Neural progenitor cell (in vitro differentiated cells): ENCODE measurements at regions not wholly inside any gene's neighbourhood (a gene's known extent, or its start where the extent isn't known, plus 50 kb on each side); places are given as distances from the start of the nearest gene placed in this dataset.

ENCODE experiments used
- DNase-seq: peaks from one replicate; pipeline ENCODE4 v3.0.0-alpha.2; 2016; ENCODE audit warnings: low spot score
- H2AFZ ChIP-seq: fragments of 200-600 bp; sonication (generic); replicated peaks from 2 replicates; pipeline ENCODE4 v1.6.1; 2016; ENCODE audit warnings: antibody characterized with exemption
- H3F3A ChIP-seq: fragments of 200-600 bp; sonication (generic); 2 replicates; pipeline ENCODE4 v1.6.1; 2016; ENCODE audit warnings: antibody characterized with exemption, low read depth
- H3K27ac ChIP-seq: fragments of 200-600 bp; sonication (generic); 2 replicates; pipeline ENCODE4 v1.5.1; 2016; ENCODE audit warnings: mild to moderate bottlenecking
- H3K27me3 ChIP-seq: fragments of 200-600 bp; sonication (generic); 2 replicates; pipeline ENCODE4 v1.6.1; 2016; ENCODE audit warnings: mild to moderate bottlenecking, moderate library complexity
- H3K36me3 ChIP-seq: fragments of 200-600 bp; sonication (generic); 2 replicates; pipeline ENCODE4 v1.5.1; 2016
- H3K4me1 ChIP-seq: fragments of 200-600 bp; sonication (generic); 2 replicates; pipeline ENCODE4 v1.6.1; 2016; ENCODE audit warnings: mixed run types
- H3K4me2 ChIP-seq: fragments of 200-600 bp; sonication (generic); 2 replicates; pipeline ENCODE4 v1.6.1; 2016
- H3K4me3 ChIP-seq: fragments of 200-600 bp; sonication (generic); 2 replicates; pipeline ENCODE4 v1.5.1; 2016
- H3K79me2 ChIP-seq: fragments of 200-600 bp; sonication (generic); 2 replicates; pipeline ENCODE4 v1.6.1; 2016; ENCODE audit warnings: low read depth
- H3K9ac ChIP-seq: fragments of 200-600 bp; sonication (generic); 2 replicates; pipeline ENCODE4 v1.6.1; 2016
- H3K9me3 ChIP-seq: fragments of 200-600 bp; sonication (generic); 2 replicates; pipeline ENCODE4 v1.5.1; 2016; ENCODE audit warnings: low read depth
- H4K20me1 ChIP-seq: fragments of 200-600 bp; sonication (generic); 2 replicates; pipeline ENCODE4 v1.6.1; 2016; ENCODE audit warnings: low read depth
- H3K27ac Mint-ChIP-seq: 3 replicates; pipeline ENCODE4 v1.8.0; 2021; ENCODE audit warnings: mixed read lengths
- H3K27me3 Mint-ChIP-seq: 2 replicates; pipeline ENCODE4 v1.8.0; 2022; ENCODE audit warnings: low read depth, mild to moderate bottlenecking, inconsistent platforms, moderate library complexity, mixed read lengths; ENCODE audit not compliant: insufficient read depth
- H3K36me3 Mint-ChIP-seq: 3 replicates; pipeline ENCODE4 v1.8.0; 2021; ENCODE audit warnings: mixed read lengths
- H3K4me1 Mint-ChIP-seq: 3 replicates; pipeline ENCODE4 v1.8.0; 2021; ENCODE audit warnings: mixed read lengths
- H3K4me3 Mint-ChIP-seq: 3 replicates; pipeline ENCODE4 v1.8.0; 2021; ENCODE audit warnings: mild to moderate bottlenecking, moderate library complexity, mixed read lengths
- H3K9me3 Mint-ChIP-seq: 3 replicates; pipeline ENCODE4 v1.8.0; 2020; ENCODE audit warnings: mixed read lengths
- CTCF ChIP-seq: fragments of 200-600 bp; sonication (generic); IDR thresholded peaks from 2 replicates; pipeline ENCODE4 v1.5.1; 2017; ENCODE audit warnings: antibody characterized with exemption, mild to moderate bottlenecking
- EZH2 ChIP-seq: fragments of 200-600 bp; sonication (generic); IDR thresholded peaks from 2 replicates; pipeline ENCODE4 v1.6.1; 2017; ENCODE audit warnings: antibody characterized with exemption, mild to moderate bottlenecking, moderate library complexity
- EZH2phosphoT487 ChIP-seq: fragments of 200-600 bp; sonication (generic); IDR thresholded peaks from 2 replicates; pipeline ENCODE4 v1.6.1; 2017; ENCODE audit warnings: antibody characterized with exemption

- no peaks in the 10 kb centered on the region for H3K36me3 ChIP-seq
- H3K9ac ChIP-seq, result no peak overlapping the region
- H3K79me2 ChIP-seq, result no peaks in the 10 kb centered on the region
- no peaks in the 10 kb centered on the region for H4K20me1 ChIP-seq
- H3K4me3 ChIP-seq, result no peak overlapping the region
- Mint-ChIP-seq H3K27ac (no peak overlapping the region), H3K4me1 (peaks cover 38% of the 10 kb centered on the region), H3K36me3 (peaks cover 2% of the 10 kb centered on the region), H3K27me3 (no peaks in the 10 kb centered on the region), H3K4me3 (no peak overlapping the region), H3K9me3 (no peaks in the 10 kb centered on the region)
- H3K4me1 ChIP-seq, result peaks cover 51% of the 10 kb centered on the region
- no peaks in the 10 kb centered on the region for H3K27me3 ChIP-seq
- H3K9me3 ChIP-seq, result no peaks in the 10 kb centered on the region
- H3K27ac ChIP-seq, result peak overlapping the region; percentile 99
- DNase-seq, result no peak
- H3K4me2 ChIP-seq, result peak overlapping the region; percentile 56
- H2AFZ ChIP-seq, result no peak overlapping the region
- H3F3A ChIP-seq, result peaks cover 28% of the 10 kb centered on the region
- TF ChIP-seq CTCF, result no peak
- no peak for TF ChIP-seq EZH2
- no peak for TF ChIP-seq EZH2phosphoT487
Observed at GRCh38 chr14:84253326-84253725, 1276.6 kb upstream of the FLRT2 start.

- TF ChIP-seq EZH2phosphoT487, result no peak
- TF ChIP-seq CTCF, result no peak
- no peak for TF ChIP-seq EZH2
- Mint-ChIP-seq H3K27ac (peak overlapping the region; percentile 88), H3K4me3 (peak overlapping the region; percentile 37), H3K36me3 (peaks cover 2% of the 10 kb centered on the region), H3K27me3 (no peaks in the 10 kb centered on the region), H3K4me1 (peaks cover 38% of the 10 kb centered on the region), H3K9me3 (no peaks in the 10 kb centered on the region)
- Histone ChIP-seq H3K79me2 (no peaks in the 10 kb centered on the region), H3K36me3 (no peaks in the 10 kb centered on the region), H2AFZ (no peak overlapping the region), H3K27ac (peak overlapping the region; percentile 99), H3K27me3 (no peaks in the 10 kb centered on the region), H3K4me3 (peak overlapping the region; percentile 9), H3K4me1 (peaks cover 51% of the 10 kb centered on the region), H3F3A (peaks cover 28% of the 10 kb centered on the region), H3K9me3 (no peaks in the 10 kb centered on the region), H3K9ac (no peak overlapping the region), H4K20me1 (no peaks in the 10 kb centered on the region), H3K4me2 (peak overlapping the region; percentile 56)
- peak; percentile 92 for DNase-seq
Observed at GRCh38 chr14:84254290-84254689, 1275.7 kb upstream of the FLRT2 start.

GRCh38 chr14:84262932-84263331 lies 1267.0 kb upstream of the FLRT2 start:
- no peak for DNase-seq
- Histone ChIP-seq H3K79me2 (no peaks in the 10 kb centered on the region), H2AFZ (no peak overlapping the region), H3F3A (no peaks in the 10 kb centered on the region), H3K4me2 (no peak overlapping the region), H3K4me1 (peaks cover 6% of the 10 kb centered on the region), H3K36me3 (no peaks in the 10 kb centered on the region), H3K27me3 (no peaks in the 10 kb centered on the region), H3K4me3 (no peak overlapping the region), H4K20me1 (no peaks in the 10 kb centered on the region), H3K27ac (no peak overlapping the region), H3K9ac (no peak overlapping the region), H3K9me3 (no peaks in the 10 kb centered on the region)
- Mint-ChIP-seq H3K4me1 (no peaks in the 10 kb centered on the region), H3K27ac (no peak overlapping the region), H3K36me3 (no peaks in the 10 kb centered on the region), H3K27me3 (no peaks in the 10 kb centered on the region), H3K9me3 (peaks cover 4% of the 10 kb centered on the region), H3K4me3 (no peak overlapping the region)
- no peak for TF ChIP-seq EZH2phosphoT487
- TF ChIP-seq EZH2, result no peak
- TF ChIP-seq CTCF, result no peak
